K562 (cell line): ENCODE measurements at regions not wholly inside any gene's neighbourhood (a gene's known extent, or its start where the extent isn't known, plus 50 kb on each side); places are given as distances from the start of the nearest gene placed in this dataset.

Source experiments
- ATAC-seq: fragments of 200-7000 bp; cut with Tn5 transposase; 3 replicates; pipeline ENCODE4 v1.9.1; 2020; ENCODE audit warnings: moderate library complexity
- BruUV-seq: library from RNA; stranded (reverse); fragments of 400-500 nt; replicated peaks from 2 replicates; lab custom pipeline; 2021; lab: Mats Ljungman, UMichigan
- CTCF ChIA-PET: fragments of 300-600 bp; formaldehyde crosslinking; extraction: SDS; loops from one replicate; lab custom pipeline; 2021; ENCODE audit warnings: low intra/inter-chr PET ratio; lab: Yijun Ruan, JAX
- POLR2A ChIA-PET: fragments of 300-600, 350-650 bp; sonication (Branson Sonifier 250); formaldehyde crosslinking; extraction: SDS; loops from one replicate; lab custom pipeline; 2021; ENCODE audit warnings: antibody characterized with exemption, inconsistent platforms; lab: Yijun Ruan, JAX
- DNase-seq, 4 experiments: peaks; one replicate each; pipeline versions ENCODE4 v3.0.0 to v3.0.0-alpha.2; 2011 to 2018; ENCODE audit warnings: low spot score in 3 of 4, mixed read lengths in 3 of 4; ENCODE audit errors: extremely low read depth in 1 of 4
- FAIRE-seq: peaks from 2 replicates; lab custom pipeline; 2011; peaks lifted over from hg19 to GRCh38; lab: Jason Lieb, UNC
- H2AFZ ChIP-seq: 2 replicates; pipeline ENCODE4 v1.6.0; 2011; ENCODE audit warnings: low read depth, low read length, control low read depth, inconsistent platforms
- H3K27ac ChIP-seq: fragments of 200-600 bp; 3 replicates; pipeline ENCODE4 v1.8.0; 2011; ENCODE audit warnings: low read depth, mild to moderate bottlenecking, control low read depth, inconsistent platforms, low read length, moderate library complexity, mixed read lengths; ENCODE audit errors: extremely low read depth
- H3K27me3 ChIP-seq, 2 experiments: fragments of 300-600 bp in 1 of 2; 2 replicates in 1 of 2; 3 replicates in 1 of 2; pipeline versions ENCODE4 v1.6.0 to v1.8.0; 2011; ENCODE audit warnings: inconsistent platforms in 2 of 2, low read length in 2 of 2, mild to moderate bottlenecking in 1 of 2, mixed read lengths in 1 of 2, moderate library complexity in 1 of 2; ENCODE audit not compliant: control insufficient read depth in 2 of 2, insufficient read depth in 2 of 2
- H3K36me3 ChIP-seq: fragments of 300-600 bp; 3 replicates; pipeline ENCODE4 v1.8.0; 2011; ENCODE audit warnings: mild to moderate bottlenecking, low read length, inconsistent platforms; ENCODE audit not compliant: control insufficient read depth, insufficient read depth
- H3K4me1 ChIP-seq, 2 experiments: fragments of 200-600 bp in 1 of 2; replicated peaks in 1 of 2; 2 replicates in 1 of 2; 3 replicates in 1 of 2; pipeline versions ENCODE4 v1.5.1 to v1.8.0; 2011; ENCODE audit warnings: inconsistent platforms in 2 of 2, low read length in 2 of 2, mild to moderate bottlenecking in 1 of 2, mixed read lengths in 1 of 2, moderate library complexity in 1 of 2; ENCODE audit not compliant: control insufficient read depth in 2 of 2, insufficient read depth in 2 of 2
- H3K4me2 ChIP-seq: 2 replicates; pipeline ENCODE4 v1.6.1; 2011; ENCODE audit warnings: low read length, control low read depth, inconsistent platforms, mixed read lengths; ENCODE audit not compliant: insufficient read depth
- H3K4me3 ChIP-seq: fragments of 200-600 bp; sonication (generic), shearing (Covaris generic); 2 replicates; pipeline ENCODE4 v1.5.1; 2016; ENCODE audit warnings: control low read depth, inconsistent platforms
- H3K79me2 ChIP-seq: fragments of 200-600 bp; 3 replicates; pipeline ENCODE4 v1.8.0; 2011; ENCODE audit warnings: low read length, inconsistent platforms; ENCODE audit not compliant: control insufficient read depth, insufficient read depth
- H3K9ac ChIP-seq, 2 experiments: 2 replicates each; pipeline versions ENCODE4 v1.6.0 to v1.6.1; 2011; ENCODE audit warnings: low read depth in 2 of 2, low read length in 2 of 2, control low read depth in 1 of 2, inconsistent platforms in 1 of 2, mild to moderate bottlenecking in 1 of 2, mixed read lengths in 1 of 2; ENCODE audit not compliant: insufficient read depth in 1 of 2
- H3K9me1 ChIP-seq: one replicate; pipeline ENCODE4 v1.6.0; 2011; ENCODE audit warnings: inconsistent platforms, mild to moderate bottlenecking, low read length, moderate library complexity; ENCODE audit not compliant: control insufficient read depth, insufficient read depth
- H3K9me3 ChIP-seq: replicated peaks from 2 replicates; pipeline ENCODE4 v1.5.1; 2011; ENCODE audit warnings: low read depth, low read length, inconsistent platforms; ENCODE audit not compliant: control insufficient read depth, insufficient read depth
- H4K20me1 ChIP-seq: replicated peaks from 2 replicates; pipeline ENCODE4 v1.6.1; 2011; ENCODE audit warnings: low read length, inconsistent platforms, mixed read lengths; ENCODE audit not compliant: control insufficient read depth, insufficient read depth
- CC2D1A ChIP-seq: fragments of 450-650 bp; IDR thresholded peaks from 2 replicates; pipeline ENCODE4 v1.6.1; 2017; ENCODE audit warnings: mild to moderate bottlenecking
- GATAD2A ChIP-seq: fragments of 450-650 bp; IDR thresholded peaks from 2 replicates; pipeline ENCODE4 v1.6.1; 2017
- MAFG ChIP-seq: fragments of 450-650 bp; conservative IDR thresholded peaks from 2 replicates; pipeline ENCODE4 v1.6.1; 2016; ENCODE audit warnings: missing genetic modification characterization, missing compliant biosample characterization
- TAF1 ChIP-seq: IDR thresholded peaks from 2 replicates; pipeline ENCODE4 v1.6.1; 2011; ENCODE audit warnings: mild to moderate bottlenecking, low read length, moderate library complexity; ENCODE audit not compliant: insufficient read depth, control insufficient read depth, severe bottlenecking; ENCODE audit errors: extremely low read depth
- TCF7L2 ChIP-seq: fragments of 150-350 bp; IDR thresholded peaks from 2 replicates; pipeline ENCODE4 v1.6.1; 2016; ENCODE audit warnings: low read depth, mild to moderate bottlenecking, low read length, moderate library complexity
- ZNF707 ChIP-seq: fragments of 250-450 bp; sonication (Bioruptor Pico); conservative IDR thresholded peaks from 2 replicates; pipeline ENCODE4 v1.8.0; 2022; ENCODE audit warnings: inconsistent platforms, mild to moderate bottlenecking, moderate library complexity
- WGBS: fragments of 100-300 bp; shearing (Covaris generic); methylation state at CpG from one replicate; pipeline ENCODE4 v1.1.6; 2016; ENCODE audit warnings: low coverage, mixed read lengths; ENCODE audit not compliant: insufficient coverage; ENCODE audit errors: missing lambda C conversion rate; 5-methylcytosine and 5-hydroxymethylcytosine counted together
- in situ Hi-C: fragments of 300-500 bp; cut with MboI; formaldehyde crosslinking; loops from 4 replicates; pipeline ENCODE4 v1.15.0; 2018; ENCODE audit warnings: inconsistent platforms, mixed read lengths
- intact Hi-C: fragments of 100-400 bp; cut with micrococcal nuclease; formaldehyde crosslinking; loops from 2 replicates; pipeline ENCODE4 v1.14.2; 2022
- TF ChIP-seq, protein P1 (sequence below), 2 experiments: fragments of 150-350 bp in 1 of 2; IDR thresholded peaks; 2 replicates each; pipeline ENCODE4 v1.6.1; 2012 to 2016; ENCODE audit warnings: low read depth in 2 of 2, low read length in 2 of 2, mild to moderate bottlenecking in 1 of 2, moderate library complexity in 1 of 2

GRCh38 chr12:90275088-90275487 lies 566.5 kb upstream of the ATP2B1 start:
- Histone ChIP-seq H3K27me3 (no peaks in the 10 kb centered on the region), H4K20me1 (no peaks in the 10 kb centered on the region), H3K9ac (no peak overlapping the region), H3K27ac (no peak overlapping the region), H2AFZ (no peak overlapping the region), H3K9me3 (no peaks in the 10 kb centered on the region), H3K4me1 (no peaks in the 10 kb centered on the region), H3K4me2 (no peak overlapping the region), H3K36me3 (no peaks in the 10 kb centered on the region), H3K79me2 (no peaks in the 10 kb centered on the region), H3K4me3 (no peak overlapping the region), H3K9me1 (no peaks in the 10 kb centered on the region)
- ChIA-PET CTCF (no interaction called here), POLR2A (no interaction called here)
- in situ Hi-C loops = no loop called here
- no TSS peak for BruUV-seq
- no peak for DNase-seq
- intact Hi-C loops = no loop called here
- no peak for ATAC-seq
- TF ChIP-seq TAF1 (no peak), TCF7L2 (no peak), CC2D1A (no peak), GATAD2A (no peak), MAFG (tag) (no peak), ZNF707 (no peak)
- TF ChIP-seq, protein P1, sequence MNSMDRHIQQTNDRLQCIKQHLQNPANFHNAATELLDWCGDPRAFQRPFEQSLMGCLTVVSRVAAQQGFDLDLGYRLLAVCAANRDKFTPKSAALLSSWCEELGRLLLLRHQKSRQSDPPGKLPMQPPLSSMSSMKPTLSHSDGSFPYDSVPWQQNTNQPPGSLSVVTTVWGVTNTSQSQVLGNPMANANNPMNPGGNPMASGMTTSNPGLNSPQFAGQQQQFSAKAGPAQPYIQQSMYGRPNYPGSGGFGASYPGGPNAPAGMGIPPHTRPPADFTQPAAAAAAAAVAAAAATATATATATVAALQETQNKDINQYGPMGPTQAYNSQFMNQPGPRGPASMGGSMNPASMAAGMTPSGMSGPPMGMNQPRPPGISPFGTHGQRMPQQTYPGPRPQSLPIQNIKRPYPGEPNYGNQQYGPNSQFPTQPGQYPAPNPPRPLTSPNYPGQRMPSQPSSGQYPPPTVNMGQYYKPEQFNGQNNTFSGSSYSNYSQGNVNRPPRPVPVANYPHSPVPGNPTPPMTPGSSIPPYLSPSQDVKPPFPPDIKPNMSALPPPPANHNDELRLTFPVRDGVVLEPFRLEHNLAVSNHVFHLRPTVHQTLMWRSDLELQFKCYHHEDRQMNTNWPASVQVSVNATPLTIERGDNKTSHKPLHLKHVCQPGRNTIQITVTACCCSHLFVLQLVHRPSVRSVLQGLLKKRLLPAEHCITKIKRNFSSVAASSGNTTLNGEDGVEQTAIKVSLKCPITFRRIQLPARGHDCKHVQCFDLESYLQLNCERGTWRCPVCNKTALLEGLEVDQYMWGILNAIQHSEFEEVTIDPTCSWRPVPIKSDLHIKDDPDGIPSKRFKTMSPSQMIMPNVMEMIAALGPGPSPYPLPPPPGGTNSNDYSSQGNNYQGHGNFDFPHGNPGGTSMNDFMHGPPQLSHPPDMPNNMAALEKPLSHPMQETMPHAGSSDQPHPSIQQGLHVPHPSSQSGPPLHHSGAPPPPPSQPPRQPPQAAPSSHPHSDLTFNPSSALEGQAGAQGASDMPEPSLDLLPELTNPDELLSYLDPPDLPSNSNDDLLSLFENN (IDR thresholded peaks at IDR 0.05; ENCODE audit: low read depth in 2 of 2, low read length in 2 of 2) = no peak
- 0% methylated on average over 2 of the region's 2 CpGs for WGBS
- FAIRE-seq = no peak
